ENCODE measurements at regions not wholly inside any gene's neighbourhood (a gene's known extent, or its start where the extent isn't known, plus 50 kb on each side); places are given as distances from the start of the nearest gene placed in this dataset.

GRCh38 chr3:74988095-74988494 lies 373.6 kb upstream of the CNTN3 start:
- TF ChIP-seq SUZ12 (IDR thresholded peaks at IDR 0.05; ENCODE audit: extremely low read depth, insufficient read depth, insufficient read length) (no peak), ZNF274 (IDR thresholded peaks at IDR 0.05; ENCODE audit: low read depth, low read length) (no peak)

Data from NT2/D1 (cell line).